DND-41 (cell line): ENCODE measurements at regions not wholly inside any gene's neighbourhood (a gene's known extent, or its start where the extent isn't known, plus 50 kb on each side); places are given as distances from the start of the nearest gene placed in this dataset.

Source experiments
- ATAC-seq: fragments of 200-7000 bp; cut with Tn5 transposase; 3 replicates; pipeline ENCODE4 v1.9.1; 2021; ENCODE audit warnings: low read depth; ENCODE audit not compliant: insufficient read depth
- DNase-seq: peaks from one replicate; pipeline ENCODE4 v3.0.0-alpha.2; 2020
- H2AFZ ChIP-seq: 2 replicates; pipeline ENCODE4 v1.6.0; 2012; ENCODE audit warnings: low read depth, low read length
- H3K27ac ChIP-seq: 2 replicates; pipeline ENCODE4 v1.5.1; 2012; ENCODE audit warnings: low read length, inconsistent platforms
- H3K27me3 ChIP-seq: fragments of 200-600 bp; sonication (generic); 2 replicates; pipeline ENCODE4 v1.6.0; 2012; ENCODE audit warnings: low read length, mild to moderate bottlenecking, inconsistent platforms; ENCODE audit not compliant: insufficient read depth, poor library complexity
- H3K36me3 ChIP-seq: 2 replicates; pipeline ENCODE4 v1.5.1; 2012; ENCODE audit warnings: low read length, inconsistent platforms; ENCODE audit not compliant: insufficient read depth
- H3K4me1 ChIP-seq: 2 replicates; pipeline ENCODE4 v1.5.1; 2012; ENCODE audit warnings: mild to moderate bottlenecking, low read length; ENCODE audit not compliant: insufficient read depth
- H3K4me2 ChIP-seq: 2 replicates; pipeline ENCODE4 v1.6.0; 2012; ENCODE audit warnings: mild to moderate bottlenecking, moderate library complexity, low read length, inconsistent platforms; ENCODE audit not compliant: insufficient read depth
- H3K4me3 ChIP-seq, 2 experiments: fragments of 200-600 bp in 1 of 2; shearing (Covaris generic) in 1 of 2; 2 replicates each; pipeline ENCODE4 v1.5.1; 2012 to 2016; ENCODE audit warnings: inconsistent platforms in 2 of 2, low read length in 2 of 2, mild to moderate bottlenecking in 2 of 2, low read depth in 1 of 2, moderate library complexity in 1 of 2
- H3K79me2 ChIP-seq: 2 replicates; pipeline ENCODE4 v1.6.0; 2012; ENCODE audit warnings: low read length, inconsistent platforms; ENCODE audit not compliant: insufficient read depth
- H3K9ac ChIP-seq: 2 replicates; pipeline ENCODE4 v1.6.0; 2012; ENCODE audit warnings: low read depth, mild to moderate bottlenecking, inconsistent platforms, low read length, moderate library complexity
- H3K9me3 ChIP-seq: 2 replicates; pipeline ENCODE4 v1.5.1; 2012; ENCODE audit warnings: low read length, moderate library complexity, mild to moderate bottlenecking, inconsistent platforms; ENCODE audit not compliant: insufficient read depth, severe bottlenecking
- H4K20me1 ChIP-seq: 2 replicates; pipeline ENCODE4 v1.6.0; 2012; ENCODE audit warnings: low read length; ENCODE audit not compliant: insufficient read depth
- CTCF ChIP-seq: IDR thresholded peaks from 2 replicates; pipeline ENCODE4 v1.5.1; 2012; ENCODE audit warnings: borderline replicate concordance, low read length, moderate library complexity, mild to moderate bottlenecking; ENCODE audit not compliant: poor library complexity, severe bottlenecking; ENCODE audit errors: extremely low read depth
- EZH2 ChIP-seq: IDR thresholded peaks from 3 replicates; pipeline ENCODE4 v1.6.1; 2012; ENCODE audit warnings: borderline replicate concordance, low read depth, mild to moderate bottlenecking, moderate library complexity, low read length, inconsistent platforms; ENCODE audit not compliant: severe bottlenecking

- Histone ChIP-seq H3K4me1 (no peaks in the 10 kb centered on the region), H3K9ac (no peak overlapping the region), H3K79me2 (no peaks in the 10 kb centered on the region), H4K20me1 (no peaks in the 10 kb centered on the region), H3K9me3 (no peaks in the 10 kb centered on the region), H3K4me3 (no peak overlapping the region), H2AFZ (no peak overlapping the region), H3K27ac (no peak overlapping the region), H3K36me3 (no peaks in the 10 kb centered on the region), H3K27me3 (no peaks in the 10 kb centered on the region), H3K4me2 (no peak overlapping the region)
- DNase-seq, result no peak
- no peak for TF ChIP-seq EZH2
- TF ChIP-seq CTCF, result no peak
- no peak for ATAC-seq
Observed at GRCh38 chr9:89779405-89780203, 174.8 kb downstream of the GADD45G start.

DNA sequence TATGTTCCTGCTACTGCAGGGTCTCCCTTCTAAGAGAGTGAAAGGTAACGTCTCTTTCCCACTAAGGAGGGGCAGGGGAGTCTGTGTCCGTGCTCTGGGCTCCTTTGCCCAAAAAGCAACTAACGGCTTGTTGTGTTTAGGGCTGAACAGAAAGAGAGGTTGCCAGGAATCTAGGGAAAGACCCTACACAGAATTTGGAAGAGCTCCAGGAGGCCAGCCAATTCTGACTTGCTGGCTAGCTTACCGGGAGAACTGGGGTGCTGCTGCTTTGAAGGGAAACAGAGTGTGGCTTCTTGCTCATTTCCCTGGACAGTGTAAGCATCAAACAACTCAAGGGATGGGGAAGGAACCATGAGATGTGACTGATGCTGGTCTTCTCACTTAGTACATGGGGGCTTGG is 176.1 kb downstream of the GADD45G start:
- Histone ChIP-seq H3K4me2 (no peak overlapping the region), H3K4me3 (no peak overlapping the region), H3K9me3 (no peaks in the 10 kb centered on the region), H3K9ac (no peak overlapping the region), H3K79me2 (no peaks in the 10 kb centered on the region), H2AFZ (no peak overlapping the region), H3K4me1 (no peaks in the 10 kb centered on the region), H3K27me3 (no peaks in the 10 kb centered on the region), H4K20me1 (no peaks in the 10 kb centered on the region), H3K36me3 (no peaks in the 10 kb centered on the region), H3K27ac (no peak overlapping the region)
- DNase-seq, result no peak
- no peak for ATAC-seq
- no peak for TF ChIP-seq CTCF
- no peak for TF ChIP-seq EZH2

- no peaks in the 10 kb centered on the region for H3K79me2 ChIP-seq
- no peaks in the 10 kb centered on the region for H3K36me3 ChIP-seq
- TF ChIP-seq CTCF (no peak), EZH2 (no peak)
- H2AFZ ChIP-seq, result no peak overlapping the region
- H3K9me3 ChIP-seq, result no peaks in the 10 kb centered on the region
- H4K20me1 ChIP-seq, result no peaks in the 10 kb centered on the region
- no peaks in the 10 kb centered on the region for H3K27me3 ChIP-seq
- ATAC-seq (0 out of 3 replicates have a peak, but pooled peaks have one; percentile 29), DNase-seq (no peak)
- H3K4me3 ChIP-seq, result no peak overlapping the region
- H3K27ac ChIP-seq, result no peak overlapping the region
- no peaks in the 10 kb centered on the region for H3K4me1 ChIP-seq
- H3K9ac ChIP-seq, result no peak overlapping the region
- H3K4me2 ChIP-seq, result no peak overlapping the region
Observed at GRCh38 chr9:89781838-89782540, 177.2 kb downstream of the GADD45G start.
